ENCODE measurements at regions not wholly inside any gene's neighbourhood (a gene's known extent, or its start where the extent isn't known, plus 50 kb on each side); places are given as distances from the start of the nearest gene placed in this dataset.

- Histone ChIP-seq H4K20me1 (ENCODE audit: insufficient read depth, low read length) (no peaks in the 10 kb centered on the region), H3K79me2 (ENCODE audit: insufficient read depth, low read length) (no peaks in the 10 kb centered on the region), H3K27me3 (ENCODE audit: insufficient read depth, low read length) (no peaks in the 10 kb centered on the region), H3K9me3 (ENCODE audit: low read depth, low read length) (peaks cover 2% of the 10 kb centered on the region), H2AFZ (ENCODE audit: low read length) (no peak overlapping the region), H3K4me3 (ENCODE audit: insufficient read depth, low read length) (no peak overlapping the region), H3K4me1 (ENCODE audit: insufficient read depth, low read length) (no peaks in the 10 kb centered on the region), H3K27ac (ENCODE audit: low read depth, low read length) (no peak overlapping the region), H3K4me2 (ENCODE audit: insufficient read depth, low read length) (no peak overlapping the region), H3K36me3 (ENCODE audit: insufficient read depth, low read length) (no peaks in the 10 kb centered on the region)
- no peak for TF ChIP-seq CTCF (IDR thresholded peaks at IDR 0.05; ENCODE audit: extremely low read depth, low read depth, low read length)
- DNase-seq (ENCODE audit: insufficient read length, low spot score, missing footprints) = no peak
Measured at GRCh38 chr14:26982071-26982470, 384.2 kb upstream of the NOVA1 start.

DNA sequence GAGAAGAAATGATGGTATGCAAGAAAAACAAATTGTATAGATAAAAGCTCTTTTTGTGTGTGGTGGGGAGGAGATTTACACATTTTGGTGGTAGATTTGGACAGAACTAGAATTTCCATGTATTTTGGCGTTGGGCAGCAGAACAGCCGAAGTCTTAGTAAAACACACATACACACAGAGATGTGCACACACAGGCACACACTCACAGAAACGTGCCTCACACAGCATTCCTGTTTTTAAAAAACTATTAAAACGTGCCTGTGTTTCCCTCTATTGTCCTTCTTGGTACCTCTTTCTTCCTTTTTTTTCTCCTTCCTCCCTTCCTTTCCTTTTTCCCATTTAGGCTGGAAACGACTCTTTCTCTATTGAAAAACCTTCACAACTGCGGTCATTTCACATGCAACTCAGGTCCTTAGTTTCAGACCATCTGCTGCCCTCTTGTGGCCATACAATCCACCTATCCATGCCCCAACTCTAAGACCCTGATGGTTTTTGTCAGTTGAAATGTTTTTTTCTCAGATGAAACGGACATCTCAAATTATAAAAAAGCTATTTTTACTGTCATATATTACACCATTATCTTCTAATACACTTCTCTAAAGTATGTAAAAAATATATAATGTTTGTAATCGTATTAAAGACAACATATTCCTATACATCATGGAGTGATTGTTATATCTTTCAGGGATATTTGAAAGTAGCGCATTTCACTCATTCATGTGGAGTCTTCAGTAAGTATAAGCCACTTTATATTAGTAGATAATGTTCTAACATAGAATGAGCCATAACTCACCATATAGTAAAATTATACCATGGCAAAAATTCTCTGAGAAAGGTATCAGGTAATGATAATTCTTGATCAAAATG lies 386.7 kb upstream of the NOVA1 start:
- H3K27ac ChIP-seq (ENCODE audit: low read depth, low read length) = no peak overlapping the region
- no peaks in the 10 kb centered on the region for H3K79me2 ChIP-seq (ENCODE audit: insufficient read depth, low read length)
- H4K20me1 ChIP-seq (ENCODE audit: insufficient read depth, low read length) = no peaks in the 10 kb centered on the region
- H3K9me3 ChIP-seq (ENCODE audit: low read depth, low read length) = peaks cover 5% of the 10 kb centered on the region
- no peak overlapping the region for H3K4me3 ChIP-seq (ENCODE audit: insufficient read depth, low read length)
- H3K27me3 ChIP-seq (ENCODE audit: insufficient read depth, low read length) = no peaks in the 10 kb centered on the region
- TF ChIP-seq CTCF (IDR thresholded peaks at IDR 0.05; ENCODE audit: extremely low read depth, low read depth, low read length) = peak; percentile 37
- no peaks in the 10 kb centered on the region for H3K4me1 ChIP-seq (ENCODE audit: insufficient read depth, low read length)
- no peak overlapping the region for H2AFZ ChIP-seq (ENCODE audit: low read length)
- no peak for DNase-seq (ENCODE audit: insufficient read length, low spot score, missing footprints)
- no peak overlapping the region for H3K4me2 ChIP-seq (ENCODE audit: insufficient read depth, low read length)
- no peaks in the 10 kb centered on the region for H3K36me3 ChIP-seq (ENCODE audit: insufficient read depth, low read length)

- no peak for DNase-seq (ENCODE audit: insufficient read length, low spot score, missing footprints)
- TF ChIP-seq CTCF (IDR thresholded peaks at IDR 0.05; ENCODE audit: extremely low read depth, low read depth, low read length) = no peak
- Histone ChIP-seq H3K79me2 (ENCODE audit: insufficient read depth, low read length) (no peaks in the 10 kb centered on the region), H3K4me2 (ENCODE audit: insufficient read depth, low read length) (no peak overlapping the region), H3K27me3 (ENCODE audit: insufficient read depth, low read length) (no peaks in the 10 kb centered on the region), H3K4me1 (ENCODE audit: insufficient read depth, low read length) (no peaks in the 10 kb centered on the region), H4K20me1 (ENCODE audit: insufficient read depth, low read length) (no peaks in the 10 kb centered on the region), H3K4me3 (ENCODE audit: insufficient read depth, low read length) (no peak overlapping the region), H3K36me3 (ENCODE audit: insufficient read depth, low read length) (no peaks in the 10 kb centered on the region), H3K9me3 (ENCODE audit: low read depth, low read length) (peaks cover 2% of the 10 kb centered on the region), H3K27ac (ENCODE audit: low read depth, low read length) (no peak overlapping the region), H2AFZ (ENCODE audit: low read length) (no peak overlapping the region)
Measured at GRCh38 chr14:26987744-26988363, 390.0 kb upstream of the NOVA1 start.

DNA sequence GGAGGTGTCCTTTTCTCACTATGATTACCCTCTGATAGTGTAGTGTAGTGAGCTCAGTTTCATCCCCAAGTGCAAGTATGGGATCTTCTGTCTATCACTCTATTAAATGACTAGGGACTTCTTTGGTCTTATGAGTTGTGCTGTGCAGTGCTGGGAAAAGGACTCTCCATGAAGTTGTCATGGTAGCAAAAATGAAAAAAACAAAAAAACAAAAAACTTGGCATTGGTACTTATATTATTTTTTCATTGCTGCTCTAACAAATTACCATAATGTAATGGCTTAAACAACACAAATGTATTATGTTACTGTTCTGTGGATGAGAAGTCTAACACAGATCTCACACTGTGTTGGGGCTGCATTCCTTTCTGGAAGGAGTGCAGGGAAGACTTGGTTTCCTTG lies 393.1 kb upstream of the NOVA1 start:
- H3K4me3 ChIP-seq (ENCODE audit: insufficient read depth, low read length) = no peak overlapping the region
- no peak overlapping the region for H3K4me2 ChIP-seq (ENCODE audit: insufficient read depth, low read length)
- no peak for DNase-seq (ENCODE audit: insufficient read length, low spot score, missing footprints)
- H4K20me1 ChIP-seq (ENCODE audit: insufficient read depth, low read length) = no peaks in the 10 kb centered on the region
- no peaks in the 10 kb centered on the region for H3K4me1 ChIP-seq (ENCODE audit: insufficient read depth, low read length)
- no peak for TF ChIP-seq CTCF (IDR thresholded peaks at IDR 0.05; ENCODE audit: extremely low read depth, low read depth, low read length)
- no peak overlapping the region for H2AFZ ChIP-seq (ENCODE audit: low read length)
- H3K27me3 ChIP-seq (ENCODE audit: insufficient read depth, low read length) = no peaks in the 10 kb centered on the region
- no peak overlapping the region for H3K27ac ChIP-seq (ENCODE audit: low read depth, low read length)
- H3K79me2 ChIP-seq (ENCODE audit: insufficient read depth, low read length) = no peaks in the 10 kb centered on the region
- peaks cover 2% of the 10 kb centered on the region for H3K9me3 ChIP-seq (ENCODE audit: low read depth, low read length)
- no peaks in the 10 kb centered on the region for H3K36me3 ChIP-seq (ENCODE audit: insufficient read depth, low read length)
